ENCODE measurements at regions not wholly inside any gene's neighbourhood (a gene's known extent, or its start where the extent isn't known, plus 50 kb on each side); places are given as distances from the start of the nearest gene placed in this dataset.

DNA sequence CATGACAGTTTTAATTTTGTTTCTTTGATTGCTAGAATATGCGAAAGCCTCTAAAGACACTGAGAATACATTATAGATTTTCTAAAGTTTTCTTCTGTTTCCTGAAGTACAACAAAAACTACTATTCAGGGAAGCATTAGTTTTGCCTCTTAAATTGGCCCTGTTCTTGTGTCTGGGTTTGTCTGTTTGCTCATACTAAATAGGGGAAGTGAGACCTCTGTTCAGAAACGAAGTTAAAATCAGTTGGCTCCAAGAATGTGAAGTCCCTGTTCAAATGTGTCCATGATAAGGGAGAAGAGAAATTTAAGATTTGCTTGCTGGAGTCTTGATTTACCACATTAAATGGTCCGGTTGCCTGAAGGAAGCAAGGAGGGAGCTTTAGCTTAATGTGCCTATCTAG lies 327.3 kb upstream of the GBE1 start:
- Histone ChIP-seq H3K36me3 (ENCODE audit: control insufficient read depth, insufficient read depth, low read length) (no peaks in the 10 kb centered on the region), H3K27me3 (ENCODE audit: control insufficient read depth, insufficient read depth, low read length) (no peaks in the 10 kb centered on the region), H3K4me3 (ENCODE audit: low read depth, low read length) (no peak overlapping the region)
- DNase-seq (ENCODE audit: low read depth): no peak
- ChIA-PET POLR2A (no interaction called here), CTCF (no interaction called here)
- TF ChIP-seq, protein P1, sequence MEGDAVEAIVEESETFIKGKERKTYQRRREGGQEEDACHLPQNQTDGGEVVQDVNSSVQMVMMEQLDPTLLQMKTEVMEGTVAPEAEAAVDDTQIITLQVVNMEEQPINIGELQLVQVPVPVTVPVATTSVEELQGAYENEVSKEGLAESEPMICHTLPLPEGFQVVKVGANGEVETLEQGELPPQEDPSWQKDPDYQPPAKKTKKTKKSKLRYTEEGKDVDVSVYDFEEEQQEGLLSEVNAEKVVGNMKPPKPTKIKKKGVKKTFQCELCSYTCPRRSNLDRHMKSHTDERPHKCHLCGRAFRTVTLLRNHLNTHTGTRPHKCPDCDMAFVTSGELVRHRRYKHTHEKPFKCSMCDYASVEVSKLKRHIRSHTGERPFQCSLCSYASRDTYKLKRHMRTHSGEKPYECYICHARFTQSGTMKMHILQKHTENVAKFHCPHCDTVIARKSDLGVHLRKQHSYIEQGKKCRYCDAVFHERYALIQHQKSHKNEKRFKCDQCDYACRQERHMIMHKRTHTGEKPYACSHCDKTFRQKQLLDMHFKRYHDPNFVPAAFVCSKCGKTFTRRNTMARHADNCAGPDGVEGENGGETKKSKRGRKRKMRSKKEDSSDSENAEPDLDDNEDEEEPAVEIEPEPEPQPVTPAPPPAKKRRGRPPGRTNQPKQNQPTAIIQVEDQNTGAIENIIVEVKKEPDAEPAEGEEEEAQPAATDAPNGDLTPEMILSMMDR (IDR thresholded peaks at IDR 0.05; ENCODE audit: insufficient read depth, low read depth, low read length): no peak

DNA sequence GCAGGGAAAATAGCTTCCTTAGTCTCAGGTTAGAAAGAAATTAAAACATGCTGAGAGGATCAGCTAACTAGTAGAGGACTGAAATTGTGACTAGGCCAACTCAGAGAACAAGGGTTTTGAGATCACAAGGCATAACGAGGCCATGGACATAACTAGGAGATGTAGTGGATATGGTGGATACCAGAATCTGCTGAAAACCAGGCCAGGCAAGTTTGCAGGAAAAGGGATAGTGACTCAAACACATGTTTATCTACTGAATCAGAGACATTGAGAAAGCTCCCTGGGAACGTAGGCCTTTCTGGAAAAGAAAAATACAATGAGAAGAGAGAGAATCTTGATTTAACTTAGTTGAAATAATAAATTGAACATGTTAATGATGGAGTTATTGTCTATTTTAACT lies 326.5 kb upstream of the GBE1 start:
- ChIA-PET CTCF (interaction anchor here (1.2 kb wide), 1 partner anchor 14 kb away, joined by 3 read pairs; no protein-coding TSS in a partner anchor), POLR2A (no interaction called here)
- Histone ChIP-seq H3K27me3 (ENCODE audit: control insufficient read depth, insufficient read depth, low read length) (no peaks in the 10 kb centered on the region), H3K4me3 (ENCODE audit: low read depth, low read length) (no peak overlapping the region), H3K36me3 (ENCODE audit: control insufficient read depth, insufficient read depth, low read length) (no peaks in the 10 kb centered on the region)
- DNase-seq (ENCODE audit: low read depth): peak; percentile 49
- TF ChIP-seq, protein P1 (IDR thresholded peaks at IDR 0.05; ENCODE audit: insufficient read depth, low read depth, low read length): no peak

- POLR2A ChIA-PET: no interaction called here
- DNase-seq (ENCODE audit: low read depth): no peak
- TF ChIP-seq, protein P1 (IDR thresholded peaks at IDR 0.05; ENCODE audit: insufficient read depth, low read depth, low read length): no peak
- CTCF ChIA-PET: no interaction called here
- H3K27me3 ChIP-seq (ENCODE audit: control insufficient read depth, insufficient read depth, low read length): no peaks in the 10 kb centered on the region
- H3K36me3 ChIP-seq (ENCODE audit: control insufficient read depth, insufficient read depth, low read length): no peaks in the 10 kb centered on the region
- H3K4me3 ChIP-seq (ENCODE audit: low read depth, low read length): no peak overlapping the region
Measured at GRCh38 chr3:82085851-82086475, 324.5 kb upstream of the GBE1 start.

- POLR2A ChIA-PET: no interaction called here
- no peak for DNase-seq (ENCODE audit: low read depth)
- Histone ChIP-seq H3K36me3 (ENCODE audit: control insufficient read depth, insufficient read depth, low read length) (no peaks in the 10 kb centered on the region), H3K4me3 (ENCODE audit: low read depth, low read length) (no peak overlapping the region), H3K27me3 (ENCODE audit: control insufficient read depth, insufficient read depth, low read length) (no peaks in the 10 kb centered on the region)
- TF ChIP-seq, protein P1 (IDR thresholded peaks at IDR 0.05; ENCODE audit: insufficient read depth, low read depth, low read length): no peak
- CTCF ChIA-PET: no interaction called here
Measured at GRCh38 chr3:82085356-82085755, 323.9 kb upstream of the GBE1 start.

- TF ChIP-seq, protein P1 (IDR thresholded peaks at IDR 0.05; ENCODE audit: insufficient read depth, low read depth, low read length): no peak
- H3K27me3 ChIP-seq (ENCODE audit: control insufficient read depth, insufficient read depth, low read length): no peaks in the 10 kb centered on the region
- ChIA-PET CTCF (no interaction called here), POLR2A (no interaction called here)
- H3K36me3 ChIP-seq (ENCODE audit: control insufficient read depth, insufficient read depth, low read length): no peaks in the 10 kb centered on the region
- DNase-seq (ENCODE audit: low read depth): no peak
- H3K4me3 ChIP-seq (ENCODE audit: low read depth, low read length): no peak overlapping the region
Measured at GRCh38 chr3:82084824-82085223, 323.4 kb upstream of the GBE1 start.
